Testis (tissue), 2 donors: ENCODE measurements at regions not wholly inside any gene's neighbourhood (a gene's known extent, or its start where the extent isn't known, plus 50 kb on each side); places are given as distances from the start of the nearest gene placed in this dataset.
A peak's percentile ranks its signal among the peaks of the same experiment; 100 is the strongest.

Experiments used
- DNase-seq: peaks from one replicate; pipeline ENCODE4 v3.0.0-alpha.2; 2019
- H3K27ac ChIP-seq, 2 donors: fragments of 200-600 bp; sonication (generic); one replicate each; pipeline ENCODE4 v1.5.1; 2019
- H3K27me3 ChIP-seq: fragments of 200-600 bp; sonication (generic); one replicate; pipeline ENCODE4 v1.5.1; 2019
- H3K36me3 ChIP-seq: fragments of 200-600 bp; sonication (generic); one replicate; pipeline ENCODE4 v1.5.1; 2017; ENCODE audit warnings: low read depth; ENCODE audit errors: missing control alignments
- H3K4me1 ChIP-seq: fragments of 200-600 bp; sonication (generic); one replicate; pipeline ENCODE4 v1.5.1; 2019
- H3K4me3 ChIP-seq, 2 donors: fragments of 200-600 bp; sonication (generic); one replicate each; pipeline ENCODE4 v1.5.1; 2017 to 2019
- H3K9me3 ChIP-seq: fragments of 200-600 bp; sonication (generic); one replicate; pipeline ENCODE4 v1.5.1; 2017
- POLR2A ChIP-seq: fragments of 450-650 bp; IDR thresholded peaks from one replicate; pipeline ENCODE4 v1.6.1; 2017; ENCODE audit warnings: antibody characterized with exemption, mild to moderate bottlenecking, moderate library complexity
- WGBS, 2 donors: methylation state at CpG; one replicate each; pipeline ENCODE4 v1.1.5; 2018; 5-methylcytosine and 5-hydroxymethylcytosine counted together
- intact Hi-C: fragments of 100-400 bp; cut with DNase I; formaldehyde crosslinking; loops from one replicate; pipeline ENCODE4 v1.15.1; 2023; ENCODE audit warnings: low total_unique reads
- TF ChIP-seq, protein P1 (sequence below), 3 experiments: fragments of 450-650 bp in 2 of 3; fragments of 200-600 bp in 1 of 3; sonication (generic) in 1 of 3; IDR thresholded peaks; one replicate each; pipeline ENCODE4 v1.5.1; 2016 to 2019; ENCODE audit warnings: antibody characterized with exemption in 3 of 3, mild to moderate bottlenecking in 2 of 3, moderate library complexity in 1 of 3

DNA sequence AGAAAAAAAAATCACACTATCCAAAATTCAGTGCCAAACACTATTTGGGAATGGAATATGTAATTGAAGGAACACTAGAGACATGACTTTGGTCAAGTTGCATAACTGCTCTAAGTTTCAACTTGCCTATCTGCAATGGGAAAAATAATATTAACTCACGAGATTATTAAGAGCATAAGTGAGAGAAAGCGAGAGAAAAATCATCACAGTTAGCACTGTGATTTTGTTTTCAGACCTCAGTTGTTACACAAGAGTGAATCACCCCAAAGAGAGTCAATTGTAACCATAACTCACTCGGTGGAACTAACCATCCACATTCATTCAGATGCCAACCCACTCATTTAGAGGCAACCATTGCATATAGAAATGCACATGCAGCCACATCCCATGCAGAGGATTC is 147.1 kb downstream of the NHLRC3 start:
- Histone ChIP-seq H3K27me3 (no peaks in the 10 kb centered on the region), H3K36me3 (no peaks in the 10 kb centered on the region), H3K9me3 (no peaks in the 10 kb centered on the region), H3K4me1 (no peaks in the 10 kb centered on the region), H3K4me3 (no peak overlapping the region), H3K27ac (no peak overlapping the region)
- 43 to 53% methylated on average over 3 of the region's 3 CpGs for WGBS, 2 donors
- intact Hi-C loops: no loop called here
- TF ChIP-seq POLR2A: no peak
- TF ChIP-seq, protein P1, sequence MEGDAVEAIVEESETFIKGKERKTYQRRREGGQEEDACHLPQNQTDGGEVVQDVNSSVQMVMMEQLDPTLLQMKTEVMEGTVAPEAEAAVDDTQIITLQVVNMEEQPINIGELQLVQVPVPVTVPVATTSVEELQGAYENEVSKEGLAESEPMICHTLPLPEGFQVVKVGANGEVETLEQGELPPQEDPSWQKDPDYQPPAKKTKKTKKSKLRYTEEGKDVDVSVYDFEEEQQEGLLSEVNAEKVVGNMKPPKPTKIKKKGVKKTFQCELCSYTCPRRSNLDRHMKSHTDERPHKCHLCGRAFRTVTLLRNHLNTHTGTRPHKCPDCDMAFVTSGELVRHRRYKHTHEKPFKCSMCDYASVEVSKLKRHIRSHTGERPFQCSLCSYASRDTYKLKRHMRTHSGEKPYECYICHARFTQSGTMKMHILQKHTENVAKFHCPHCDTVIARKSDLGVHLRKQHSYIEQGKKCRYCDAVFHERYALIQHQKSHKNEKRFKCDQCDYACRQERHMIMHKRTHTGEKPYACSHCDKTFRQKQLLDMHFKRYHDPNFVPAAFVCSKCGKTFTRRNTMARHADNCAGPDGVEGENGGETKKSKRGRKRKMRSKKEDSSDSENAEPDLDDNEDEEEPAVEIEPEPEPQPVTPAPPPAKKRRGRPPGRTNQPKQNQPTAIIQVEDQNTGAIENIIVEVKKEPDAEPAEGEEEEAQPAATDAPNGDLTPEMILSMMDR (IDR thresholded peaks at IDR 0.05): no peak
- no peak for DNase-seq

DNA sequence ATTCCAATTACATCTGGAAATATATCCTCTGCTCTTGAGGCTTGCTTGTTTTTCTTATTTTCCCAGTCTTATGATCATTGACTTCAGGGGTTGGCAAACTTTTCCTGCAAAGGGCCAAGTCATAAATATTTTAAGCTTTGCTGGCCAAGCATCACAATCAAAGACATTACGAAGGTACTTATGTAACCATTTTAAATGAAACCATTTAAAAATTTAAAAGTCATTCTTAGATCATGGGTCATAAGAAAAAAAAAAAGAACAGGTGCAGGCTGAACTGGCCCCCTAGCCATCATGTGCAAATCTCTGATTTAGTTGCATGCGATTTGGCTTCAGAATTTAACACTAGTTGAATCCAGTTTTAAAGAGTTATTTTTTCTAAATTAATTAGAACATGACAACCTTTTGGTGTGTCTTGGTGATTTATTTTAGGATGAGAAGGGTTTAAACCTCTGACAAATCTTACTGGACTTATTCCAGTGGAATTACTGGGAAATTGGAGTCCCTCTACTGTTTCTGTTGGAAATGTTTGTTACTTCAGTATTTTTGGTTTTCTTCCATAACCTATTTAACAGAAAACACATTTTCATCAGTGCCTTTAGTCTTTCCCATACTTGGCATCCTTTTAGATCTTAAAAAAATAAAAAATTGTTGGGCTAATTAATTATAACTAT is 148.1 kb downstream of the NHLRC3 start:
- Histone ChIP-seq H3K36me3 (no peaks in the 10 kb centered on the region), H3K9me3 (no peaks in the 10 kb centered on the region), H3K4me3 (no peak overlapping the region), H3K27ac (peak overlapping the region in 1 of 2 donors; percentile 48), H3K4me1 (no peaks in the 10 kb centered on the region), H3K27me3 (no peaks in the 10 kb centered on the region)
- intact Hi-C loops: no loop called here
- peak; percentile 26 for DNase-seq
- TF ChIP-seq, protein P1 (IDR thresholded peaks at IDR 0.05): no peak
- TF ChIP-seq POLR2A: no peak
- WGBS, 2 donors: 56 to 57% methylated on average over 2 of the region's 2 CpGs

DNA sequence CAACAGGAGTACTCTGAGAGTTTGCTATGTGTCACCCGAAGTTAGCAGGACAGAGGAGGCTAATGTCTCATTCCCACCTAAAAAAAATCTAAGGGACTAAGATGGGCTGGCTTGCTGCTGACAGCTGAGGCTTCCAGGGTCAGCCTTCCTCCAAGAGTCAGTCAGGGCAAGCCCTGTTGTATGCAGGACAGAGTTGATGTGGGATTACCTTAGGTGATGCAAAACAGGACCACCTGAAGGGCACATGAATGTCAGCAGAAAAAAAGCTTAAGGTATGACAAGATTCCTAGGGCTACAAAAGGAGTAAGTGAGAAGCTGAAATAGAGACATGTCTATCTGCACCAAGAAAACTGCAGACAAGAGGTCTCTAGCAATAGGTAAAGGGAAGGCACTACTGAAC is 151.5 kb downstream of the NHLRC3 start:
- WGBS, 2 donors: 74 to 86% methylated on average over 1 of the region's 1 CpG
- Histone ChIP-seq H3K27ac (no peak overlapping the region), H3K36me3 (no peaks in the 10 kb centered on the region), H3K4me1 (no peaks in the 10 kb centered on the region), H3K4me3 (no peak overlapping the region), H3K27me3 (no peaks in the 10 kb centered on the region), H3K9me3 (no peaks in the 10 kb centered on the region)
- intact Hi-C loops: no loop called here
- DNase-seq: no peak
- no peak for TF ChIP-seq POLR2A
- TF ChIP-seq, protein P1 (IDR thresholded peaks at IDR 0.05): no peak

DNA sequence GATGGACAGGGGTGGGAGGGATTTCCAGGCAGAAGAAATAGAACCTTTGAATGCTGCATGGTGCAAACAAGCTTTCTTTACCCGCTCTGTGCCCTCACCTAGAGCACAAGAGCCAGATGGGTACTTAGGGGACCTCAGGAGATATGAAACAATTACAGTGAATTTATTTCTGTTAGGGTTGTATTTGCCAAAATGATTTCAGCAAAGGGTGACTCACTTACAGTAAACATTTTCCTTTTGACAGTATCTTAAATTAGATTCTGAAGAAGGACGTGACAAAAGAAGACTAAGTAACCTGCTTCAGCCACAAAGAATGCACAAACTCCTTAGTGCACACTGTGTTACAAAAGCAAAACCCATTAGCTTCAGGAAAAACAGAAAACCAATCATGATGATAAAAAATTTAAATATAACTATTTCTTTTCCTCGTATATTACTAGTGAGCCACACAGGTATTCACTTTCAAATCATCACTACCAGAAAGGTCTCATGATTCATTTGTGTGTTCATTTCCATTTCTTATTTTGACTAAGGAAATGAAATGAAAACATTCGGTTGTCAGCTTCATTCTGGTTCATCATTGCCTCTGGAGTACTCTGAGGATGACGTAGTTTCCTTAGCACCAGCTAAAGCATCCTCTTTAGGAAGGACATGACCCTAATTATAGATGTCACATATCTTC is 158.8 kb downstream of the NHLRC3 start:
- Histone ChIP-seq H3K27me3 (no peaks in the 10 kb centered on the region), H3K4me1 (no peaks in the 10 kb centered on the region), H3K4me3 (no peak overlapping the region), H3K27ac (no peak overlapping the region), H3K9me3 (no peaks in the 10 kb centered on the region), H3K36me3 (no peaks in the 10 kb centered on the region)
- DNase-seq: no peak
- 82 to 85% methylated on average over 5 of the region's 5 CpGs for WGBS, 2 donors
- TF ChIP-seq POLR2A: no peak
- TF ChIP-seq, protein P1 (IDR thresholded peaks at IDR 0.05): no peak
- intact Hi-C loops: no loop called here

DNA sequence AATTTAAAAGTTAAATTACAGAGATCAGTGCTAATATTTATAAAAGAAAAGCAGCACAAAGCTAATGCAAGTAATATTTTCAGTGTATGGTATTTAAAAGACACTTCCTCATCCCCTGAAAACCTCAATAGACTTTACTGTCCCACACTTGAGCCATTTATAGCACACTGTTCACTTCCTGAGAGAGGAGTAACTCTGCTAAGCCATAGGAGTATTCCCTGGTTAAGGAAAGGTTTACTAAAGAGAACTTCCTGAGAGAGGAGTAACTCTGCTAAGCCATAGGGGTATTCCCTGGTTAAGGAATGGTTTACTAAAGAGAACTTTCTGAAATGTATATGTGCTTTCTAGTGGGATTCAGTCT is 159.4 kb downstream of the NHLRC3 start:
- DNase-seq: no peak
- Histone ChIP-seq H3K36me3 (no peaks in the 10 kb centered on the region), H3K27me3 (no peaks in the 10 kb centered on the region), H3K4me1 (no peaks in the 10 kb centered on the region), H3K9me3 (no peaks in the 10 kb centered on the region), H3K27ac (no peak overlapping the region), H3K4me3 (no peak overlapping the region)
- no peak for TF ChIP-seq POLR2A
- TF ChIP-seq, protein P1 (IDR thresholded peaks at IDR 0.05): no peak
- intact Hi-C loops: no loop called here
